ENCODE measurements at regions not wholly inside any gene's neighbourhood (a gene's known extent, or its start where the extent isn't known, plus 50 kb on each side); places are given as distances from the start of the nearest gene placed in this dataset.

- Histone ChIP-seq H3K4me1 (ENCODE audit: low read depth) (no peaks in the 10 kb centered on the region), H3K4me3 (no peak overlapping the region), H3K27ac (no peak overlapping the region), H3K9me3 (ENCODE audit: low read depth) (no peaks in the 10 kb centered on the region), H3K36me3 (no peaks in the 10 kb centered on the region), H3K27me3 (peaks cover 9% of the 10 kb centered on the region)
- DNase-seq (ENCODE audit: low read depth in 1 of 2, low spot score in 1 of 2), result no peak
- TF ChIP-seq CTCF (IDR thresholded peaks at IDR 0.05; ENCODE audit: low read depth, low read length), result no peak
Measured at GRCh38 chr22:27084130-27084529, 426.7 kb downstream of the MIAT start.

- DNase-seq (ENCODE audit: low read depth in 1 of 2, low spot score in 1 of 2), result no peak
- Histone ChIP-seq H3K27ac (no peak overlapping the region), H3K36me3 (no peaks in the 10 kb centered on the region), H3K4me3 (no peak overlapping the region), H3K9me3 (ENCODE audit: low read depth) (no peaks in the 10 kb centered on the region), H3K27me3 (peaks cover 10% of the 10 kb centered on the region), H3K4me1 (ENCODE audit: low read depth) (no peaks in the 10 kb centered on the region)
- TF ChIP-seq CTCF (IDR thresholded peaks at IDR 0.05; ENCODE audit: low read depth, low read length), result no peak
Measured at GRCh38 chr22:27086080-27087044, 429.0 kb downstream of the MIAT start.

- TF ChIP-seq CTCF (IDR thresholded peaks at IDR 0.05; ENCODE audit: low read depth, low read length), result no peak
- DNase-seq (ENCODE audit: low read depth in 1 of 2, low spot score in 1 of 2), result no peak
- Histone ChIP-seq H3K4me1 (ENCODE audit: low read depth) (no peaks in the 10 kb centered on the region), H3K27me3 (peaks cover 14% of the 10 kb centered on the region), H3K27ac (no peak overlapping the region), H3K9me3 (ENCODE audit: low read depth) (no peaks in the 10 kb centered on the region), H3K4me3 (no peak overlapping the region), H3K36me3 (no peaks in the 10 kb centered on the region)
Measured at GRCh38 chr22:27087051-27087450, 429.7 kb downstream of the MIAT start.

GRCh38 chr22:27088026-27088425, 430.6 kb downstream of the MIAT start:
- no peaks in the 10 kb centered on the region for H3K36me3 ChIP-seq
- H3K27ac ChIP-seq, result no peak overlapping the region
- H3K27me3 ChIP-seq, result peaks cover 14% of the 10 kb centered on the region
- TF ChIP-seq CTCF (IDR thresholded peaks at IDR 0.05; ENCODE audit: low read depth, low read length), result no peak
- DNase-seq (ENCODE audit: low read depth in 1 of 2, low spot score in 1 of 2), result peak in 1 of 2 donors; percentile 45
- H3K4me3 ChIP-seq, result no peak overlapping the region
- no peaks in the 10 kb centered on the region for H3K4me1 ChIP-seq (ENCODE audit: low read depth)
- no peaks in the 10 kb centered on the region for H3K9me3 ChIP-seq (ENCODE audit: low read depth)

GRCh38 chr22:27089264-27089663, 431.9 kb downstream of the MIAT start:
- Histone ChIP-seq H3K27me3 (peaks cover 14% of the 10 kb centered on the region), H3K4me3 (no peak overlapping the region), H3K4me1 (ENCODE audit: low read depth) (no peaks in the 10 kb centered on the region), H3K9me3 (ENCODE audit: low read depth) (no peaks in the 10 kb centered on the region), H3K27ac (no peak overlapping the region), H3K36me3 (no peaks in the 10 kb centered on the region)
- DNase-seq (ENCODE audit: low read depth in 1 of 2, low spot score in 1 of 2), result no peak
- TF ChIP-seq CTCF (IDR thresholded peaks at IDR 0.05; ENCODE audit: low read depth, low read length), result no peak

All from cardiac muscle cell (in vitro differentiated cells and primary cell).